Stimulated activated naive B cell treated with anti-CD40 and anti-IgM and Interleukin-4, amounts not matched to agents 10 μg/mL and 1 μg/mL and 100 μg/mL, for 72 hours (primary cell): ENCODE measurements at regions not wholly inside any gene's neighbourhood (a gene's known extent, or its start where the extent isn't known, plus 50 kb on each side); places are given as distances from the start of the nearest gene placed in this dataset.

ENCODE experiments used
- ATAC-seq, 2 donors: fragments of 150-1000 bp; cut with Tn5 transposase; replicated peaks; 2 replicates each; pipeline ENCODE4 v1.10.0; 2021; ENCODE audit warnings: moderate library complexity in 1 of 2
- DNase-seq: peaks from one replicate; pipeline ENCODE4 v3.0.0; 2021
- H3K27ac Mint-ChIP-seq: one replicate; pipeline ENCODE4 v1.8.0; 2022; ENCODE audit warnings: mild to moderate bottlenecking, mixed read lengths
- H3K27me3 Mint-ChIP-seq, 2 donors: one replicate each; pipeline ENCODE4 v1.8.0; 2022; ENCODE audit warnings: mixed read lengths in 2 of 2
- H3K36me3 Mint-ChIP-seq, 2 donors: one replicate each; pipeline ENCODE4 v1.8.0; 2022; ENCODE audit warnings: mixed read lengths in 2 of 2, mild to moderate bottlenecking in 1 of 2
- H3K4me1 Mint-ChIP-seq, 2 donors: one replicate each; pipeline ENCODE4 v1.8.0; 2022; ENCODE audit warnings: mixed read lengths in 2 of 2, mild to moderate bottlenecking in 1 of 2
- H3K4me3 Mint-ChIP-seq, 2 donors: one replicate each; pipeline ENCODE4 v1.8.0; 2022; ENCODE audit warnings: mild to moderate bottlenecking in 2 of 2, mixed read lengths in 2 of 2, moderate library complexity in 1 of 2
- H3K9me3 Mint-ChIP-seq, 2 donors: one replicate each; pipeline ENCODE4 v1.8.0; 2022; ENCODE audit warnings: mixed read lengths in 2 of 2, mild to moderate bottlenecking in 1 of 2

- Mint-ChIP-seq H3K4me3 (no peak overlapping the region), H3K27me3 (no peaks in the 10 kb centered on the region), H3K36me3 (no peaks in the 10 kb centered on the region), H3K9me3 (peaks cover 0 to 4% of the 10 kb centered on the region in 2 donors), H3K4me1 (no peaks in the 10 kb centered on the region), H3K27ac (no peak overlapping the region)
- ATAC-seq (no peak), DNase-seq (no peak)
Observed at GRCh38 chr4:181676546-181676945, 566.7 kb upstream of the TENM3 start.

GRCh38 chr4:181677201-181677600 is 566.0 kb upstream of the TENM3 start:
- Mint-ChIP-seq H3K27ac (no peak overlapping the region), H3K36me3 (no peaks in the 10 kb centered on the region), H3K4me1 (no peaks in the 10 kb centered on the region), H3K9me3 (peaks cover 0 to 4% of the 10 kb centered on the region in 2 donors), H3K4me3 (no peak overlapping the region), H3K27me3 (no peaks in the 10 kb centered on the region)
- ATAC-seq (no peak), DNase-seq (no peak)

- H3K36me3 Mint-ChIP-seq, result no peaks in the 10 kb centered on the region
- H3K27ac Mint-ChIP-seq, result no peak overlapping the region
- no peaks in the 10 kb centered on the region for H3K27me3 Mint-ChIP-seq
- H3K4me1 Mint-ChIP-seq, result no peaks in the 10 kb centered on the region
- DNase-seq (no peak), ATAC-seq (no peak)
- H3K9me3 Mint-ChIP-seq, result peaks cover 0 to 4% of the 10 kb centered on the region in 2 donors
- no peak overlapping the region for H3K4me3 Mint-ChIP-seq
Observed at GRCh38 chr4:181677621-181678020, 565.6 kb upstream of the TENM3 start.

GRCh38 chr4:181679754-181680153 is 563.4 kb upstream of the TENM3 start:
- Mint-ChIP-seq H3K4me1 (no peaks in the 10 kb centered on the region), H3K9me3 (peaks cover 0 to 4% of the 10 kb centered on the region in 2 donors), H3K4me3 (no peak overlapping the region), H3K36me3 (no peaks in the 10 kb centered on the region), H3K27ac (no peak overlapping the region), H3K27me3 (no peaks in the 10 kb centered on the region)
- DNase-seq, result no peak
- no peak for ATAC-seq

DNA sequence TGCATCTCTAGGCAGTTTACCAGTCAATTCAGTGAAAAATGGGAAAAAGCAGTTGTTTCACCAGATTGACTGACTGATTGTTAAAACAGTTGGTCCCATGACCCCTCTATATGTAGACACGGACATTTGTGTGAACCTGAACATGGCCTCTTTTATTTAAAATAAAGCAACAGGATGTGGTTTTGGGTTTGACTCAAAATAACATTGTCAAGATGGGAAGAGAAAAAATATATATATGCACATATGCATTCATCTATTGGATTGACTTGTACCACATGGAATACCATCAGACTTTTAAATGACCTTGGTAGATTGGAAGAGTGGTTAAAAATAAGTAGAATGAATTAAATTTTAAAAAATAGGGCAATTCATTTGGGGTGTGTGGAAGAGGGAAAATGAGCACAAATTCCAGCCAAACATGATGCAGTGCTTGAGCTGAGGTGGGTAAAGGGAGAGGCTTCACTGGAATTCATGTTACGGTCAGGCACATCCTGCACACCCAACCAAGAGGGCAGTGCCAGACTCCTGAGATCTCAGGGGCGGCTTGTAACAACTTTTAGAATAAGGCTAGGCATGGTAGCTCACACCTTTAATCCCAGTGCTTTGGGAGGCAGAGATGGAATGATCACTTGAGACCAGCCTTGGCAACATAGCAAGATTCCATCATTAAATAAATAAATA is 560.7 kb upstream of the TENM3 start:
- Mint-ChIP-seq H3K9me3 (no peaks in the 10 kb centered on the region), H3K4me3 (no peak overlapping the region), H3K36me3 (no peaks in the 10 kb centered on the region), H3K27me3 (no peaks in the 10 kb centered on the region), H3K27ac (no peak overlapping the region), H3K4me1 (no peaks in the 10 kb centered on the region)
- DNase-seq (no peak), ATAC-seq (no peak)

GRCh38 chr4:181684310-181684709 is 558.9 kb upstream of the TENM3 start:
- no peak overlapping the region for H3K27ac Mint-ChIP-seq
- no peaks in the 10 kb centered on the region for H3K27me3 Mint-ChIP-seq
- ATAC-seq (no peak), DNase-seq (no peak)
- H3K4me3 Mint-ChIP-seq, result no peak overlapping the region
- no peaks in the 10 kb centered on the region for H3K9me3 Mint-ChIP-seq
- H3K36me3 Mint-ChIP-seq, result no peaks in the 10 kb centered on the region
- no peaks in the 10 kb centered on the region for H3K4me1 Mint-ChIP-seq

- H3K4me3 Mint-ChIP-seq, result no peak overlapping the region
- H3K9me3 Mint-ChIP-seq, result no peaks in the 10 kb centered on the region
- no peak overlapping the region for H3K27ac Mint-ChIP-seq
- H3K36me3 Mint-ChIP-seq, result no peaks in the 10 kb centered on the region
- no peaks in the 10 kb centered on the region for H3K4me1 Mint-ChIP-seq
- DNase-seq (no peak), ATAC-seq (no peak)
- H3K27me3 Mint-ChIP-seq, result no peaks in the 10 kb centered on the region
Observed at GRCh38 chr4:181685461-181685860, 557.7 kb upstream of the TENM3 start.

DNA sequence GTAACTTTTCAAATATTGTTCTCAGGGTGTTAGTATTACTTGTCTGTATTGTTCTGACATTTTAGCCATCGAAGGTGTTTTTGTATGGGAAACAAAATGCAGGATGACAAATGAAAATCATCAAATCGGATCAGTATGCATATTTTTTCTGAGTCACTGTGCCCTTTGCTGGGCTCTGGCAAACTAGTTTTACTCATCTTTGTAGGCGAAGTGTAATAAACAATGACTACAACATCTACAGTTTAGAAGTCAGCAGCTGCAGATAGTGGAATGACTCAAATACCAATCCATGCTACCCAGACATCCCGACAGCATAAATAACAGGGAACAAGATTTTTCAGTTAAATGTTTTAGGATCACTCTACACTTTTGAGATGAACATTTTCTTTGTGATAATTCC is 557.3 kb upstream of the TENM3 start:
- Mint-ChIP-seq H3K27me3 (no peaks in the 10 kb centered on the region), H3K4me1 (no peaks in the 10 kb centered on the region), H3K4me3 (no peak overlapping the region), H3K36me3 (no peaks in the 10 kb centered on the region), H3K27ac (no peak overlapping the region), H3K9me3 (no peaks in the 10 kb centered on the region)
- DNase-seq (no peak), ATAC-seq (no peak)

GRCh38 chr4:181687116-181687515 is 556.1 kb upstream of the TENM3 start:
- no peaks in the 10 kb centered on the region for H3K4me1 Mint-ChIP-seq
- H3K4me3 Mint-ChIP-seq, result no peak overlapping the region
- no peaks in the 10 kb centered on the region for H3K27me3 Mint-ChIP-seq
- H3K36me3 Mint-ChIP-seq, result no peaks in the 10 kb centered on the region
- DNase-seq, result no peak
- no peak overlapping the region for H3K27ac Mint-ChIP-seq
- ATAC-seq, result no peak
- no peaks in the 10 kb centered on the region for H3K9me3 Mint-ChIP-seq

- Mint-ChIP-seq H3K27ac (no peak overlapping the region), H3K36me3 (no peaks in the 10 kb centered on the region), H3K4me1 (no peaks in the 10 kb centered on the region), H3K4me3 (no peak overlapping the region), H3K9me3 (no peaks in the 10 kb centered on the region), H3K27me3 (no peaks in the 10 kb centered on the region)
- DNase-seq, result no peak
- no peak for ATAC-seq
Observed at GRCh38 chr4:181688432-181688831, 554.8 kb upstream of the TENM3 start.

DNA sequence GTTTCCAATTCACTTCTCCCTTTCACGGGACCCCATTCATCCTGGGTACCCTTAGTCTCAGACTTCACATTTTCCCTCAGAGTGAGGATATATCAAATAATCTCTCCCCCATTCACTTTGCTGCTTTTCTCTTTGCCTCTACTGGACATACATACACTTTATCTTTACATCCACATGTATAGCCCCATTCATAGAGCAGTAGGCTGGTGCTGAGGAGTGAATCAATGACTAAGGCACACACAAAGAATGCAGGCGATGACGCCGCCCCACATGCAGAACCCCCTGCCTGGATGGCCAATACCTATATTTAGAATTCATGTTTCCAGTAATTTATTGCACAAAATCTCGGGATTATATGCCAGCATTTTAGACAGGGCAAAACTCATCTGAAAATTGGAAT is 554.3 kb upstream of the TENM3 start:
- Mint-ChIP-seq H3K27me3 (no peaks in the 10 kb centered on the region), H3K4me3 (no peak overlapping the region), H3K27ac (no peak overlapping the region), H3K9me3 (no peaks in the 10 kb centered on the region), H3K36me3 (no peaks in the 10 kb centered on the region), H3K4me1 (no peaks in the 10 kb centered on the region)
- DNase-seq (no peak), ATAC-seq (no peak)

- ATAC-seq (no peak), DNase-seq (no peak)
- Mint-ChIP-seq H3K4me3 (no peak overlapping the region), H3K27ac (no peak overlapping the region), H3K27me3 (no peaks in the 10 kb centered on the region), H3K9me3 (no peaks in the 10 kb centered on the region), H3K4me1 (no peaks in the 10 kb centered on the region), H3K36me3 (no peaks in the 10 kb centered on the region)
Observed at GRCh38 chr4:181690498-181690897, 552.7 kb upstream of the TENM3 start.

DNA sequence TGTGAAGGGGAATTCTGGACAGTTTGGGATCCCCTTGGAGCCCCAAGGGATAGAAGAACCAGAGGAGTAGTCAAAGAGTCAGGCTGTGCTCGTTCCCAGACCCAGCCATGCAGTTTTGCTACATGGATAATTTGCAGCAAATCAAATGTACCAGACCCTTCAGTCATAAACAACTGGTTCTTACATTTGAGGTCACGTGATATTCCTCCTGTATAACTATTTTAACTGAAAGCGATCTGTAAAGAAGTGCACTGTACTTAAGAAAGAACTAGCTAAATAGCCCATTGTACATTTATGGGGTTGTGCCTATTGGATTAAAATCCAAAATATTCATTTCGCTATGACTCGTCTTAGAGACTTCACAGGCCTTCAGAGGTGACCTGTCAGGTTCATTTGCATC is 550.2 kb upstream of the TENM3 start:
- no peak for ATAC-seq
- no peaks in the 10 kb centered on the region for H3K36me3 Mint-ChIP-seq
- H3K9me3 Mint-ChIP-seq, result no peaks in the 10 kb centered on the region
- no peaks in the 10 kb centered on the region for H3K27me3 Mint-ChIP-seq
- no peaks in the 10 kb centered on the region for H3K4me1 Mint-ChIP-seq
- no peak for DNase-seq
- H3K27ac Mint-ChIP-seq, result no peak overlapping the region
- H3K4me3 Mint-ChIP-seq, result no peak overlapping the region

- DNase-seq (no peak), ATAC-seq (no peak)
- Mint-ChIP-seq H3K9me3 (no peaks in the 10 kb centered on the region), H3K36me3 (no peaks in the 10 kb centered on the region), H3K27me3 (no peaks in the 10 kb centered on the region), H3K27ac (no peak overlapping the region), H3K4me1 (no peaks in the 10 kb centered on the region), H3K4me3 (no peak overlapping the region)
Observed at GRCh38 chr4:181693517-181693916, 549.7 kb upstream of the TENM3 start.

- Mint-ChIP-seq H3K9me3 (peaks cover 0 to 2% of the 10 kb centered on the region in 2 donors), H3K36me3 (no peaks in the 10 kb centered on the region), H3K4me1 (no peaks in the 10 kb centered on the region), H3K27ac (no peak overlapping the region), H3K4me3 (no peak overlapping the region), H3K27me3 (no peaks in the 10 kb centered on the region)
- DNase-seq (no peak), ATAC-seq (no peak)
Observed at GRCh38 chr4:181698221-181698620, 545.0 kb upstream of the TENM3 start.

- Mint-ChIP-seq H3K36me3 (no peaks in the 10 kb centered on the region), H3K4me1 (no peaks in the 10 kb centered on the region), H3K27me3 (no peaks in the 10 kb centered on the region), H3K4me3 (no peak overlapping the region), H3K27ac (no peak overlapping the region), H3K9me3 (peaks cover 0 to 3% of the 10 kb centered on the region in 2 donors)
- no peak for ATAC-seq
- DNase-seq, result no peak
Observed at GRCh38 chr4:181701214-181701613, 542.0 kb upstream of the TENM3 start.
